Keratinocyte (primary cell): ENCODE measurements at regions not wholly inside any gene's neighbourhood (a gene's known extent, or its start where the extent isn't known, plus 50 kb on each side); places are given as distances from the start of the nearest gene placed in this dataset.

Source experiments
- DNase-seq: peaks from one replicate; pipeline ENCODE4 v3.0.0-alpha.2; 2011; ENCODE audit warnings: low read depth, missing footprints, low spot score
- FAIRE-seq: peaks from 2 replicates; lab custom pipeline; 2011; peaks lifted over from hg19 to GRCh38; lab: Jason Lieb, UNC
- H2AFZ ChIP-seq: 2 replicates; pipeline ENCODE4 v1.6.0; 2012; ENCODE audit warnings: low read length, control low read depth, inconsistent platforms; ENCODE audit not compliant: control insufficient read depth
- H3K27ac ChIP-seq: 2 replicates; pipeline ENCODE4 v1.5.1; 2011; ENCODE audit warnings: low read length; ENCODE audit not compliant: control insufficient read depth, insufficient read depth
- H3K27me3 ChIP-seq: 3 replicates; pipeline ENCODE4 v1.6.0; 2011; ENCODE audit warnings: low read length; ENCODE audit not compliant: control insufficient read depth, insufficient read depth; ENCODE audit errors: extremely low read depth
- H3K36me3 ChIP-seq, 2 experiments: 2 replicates in 1 of 2; 3 replicates in 1 of 2; pipeline ENCODE4 v1.5.1; 2011; ENCODE audit warnings: low read length in 2 of 2, mild to moderate bottlenecking in 1 of 2; ENCODE audit not compliant: control insufficient read depth in 2 of 2, insufficient read depth in 2 of 2; ENCODE audit errors: extremely low read depth in 1 of 2
- H3K4me1 ChIP-seq: 3 replicates; pipeline ENCODE4 v1.5.1; 2011; ENCODE audit warnings: low read length; ENCODE audit not compliant: control insufficient read depth, insufficient read depth; ENCODE audit errors: extremely low read depth
- H3K4me2 ChIP-seq: 3 replicates; pipeline ENCODE4 v1.6.0; 2011; ENCODE audit warnings: low read depth, low read length; ENCODE audit not compliant: control insufficient read depth, insufficient read depth; ENCODE audit errors: extremely low read depth
- H3K4me3 ChIP-seq, 3 experiments: fragments of 200-600 bp in 1 of 3; sonication (generic) in 1 of 3; 2 replicates in 2 of 3; 3 replicates in 1 of 3; pipeline ENCODE4 v1.5.1; 2011 to 2016; ENCODE audit warnings: low read length in 3 of 3, mild to moderate bottlenecking in 3 of 3, control low read depth in 2 of 3, inconsistent platforms in 1 of 3, low read depth in 1 of 3, mixed read lengths in 1 of 3, mixed run types in 1 of 3, moderate library complexity in 1 of 3; ENCODE audit not compliant: control insufficient read depth in 2 of 3, insufficient read depth in 2 of 3; ENCODE audit errors: extremely low read depth in 1 of 3
- H3K79me2 ChIP-seq: 2 replicates; pipeline ENCODE4 v1.6.0; 2012; ENCODE audit warnings: low read length; ENCODE audit not compliant: control insufficient read depth, insufficient read depth
- H3K9ac ChIP-seq: 3 replicates; pipeline ENCODE4 v1.6.0; 2011; ENCODE audit warnings: low read length; ENCODE audit not compliant: control insufficient read depth, insufficient read depth; ENCODE audit errors: extremely low read depth
- H3K9me1 ChIP-seq: 3 replicates; pipeline ENCODE4 v1.6.0; 2011; ENCODE audit warnings: low read length; ENCODE audit not compliant: control insufficient read depth, insufficient read depth; ENCODE audit errors: extremely low read depth
- H3K9me3 ChIP-seq: 2 replicates; pipeline ENCODE4 v1.5.1; 2012; ENCODE audit warnings: low read depth, low read length; ENCODE audit not compliant: control insufficient read depth
- H4K20me1 ChIP-seq: 3 replicates; pipeline ENCODE4 v1.6.0; 2011; ENCODE audit warnings: low read length; ENCODE audit not compliant: control insufficient read depth, insufficient read depth; ENCODE audit errors: extremely low read depth
- EZH2 ChIP-seq: IDR thresholded peaks from one replicate; pipeline ENCODE4 v1.6.1; 2012; ENCODE audit warnings: inconsistent platforms, mild to moderate bottlenecking, low read length, moderate library complexity
- dilution Hi-C: fragments of 300-500 bp; cut with MboI; formaldehyde crosslinking; loops from one replicate; pipeline ENCODE4 v1.7.0; 2020; ENCODE audit warnings: low sequenced_read_pairs; ENCODE audit not compliant: extremely low pct_ligation_motif_present
- TF ChIP-seq, protein P1 (sequence below), 3 experiments: IDR thresholded peaks in 1 of 3; conservative IDR thresholded peaks in 1 of 3; optimal IDR thresholded peaks in 1 of 3; 2 replicates in 2 of 3; 3 replicates in 1 of 3; pipeline versions ENCODE3 to v1.5.1; 2011; ENCODE audit warnings: low read length in 3 of 3, mild to moderate bottlenecking in 3 of 3, moderate library complexity in 2 of 3, control low read depth in 1 of 3, inconsistent platforms in 1 of 3; ENCODE audit not compliant: insufficient read depth in 2 of 3; ENCODE audit errors: extremely low read depth in 1 of 3

- H3K4me1 ChIP-seq = no peaks in the 10 kb centered on the region
- H3K36me3 ChIP-seq = no peaks in the 10 kb centered on the region
Observed at GRCh38 chr6:84979541-84979940, 215.1 kb upstream of the TBX18 start.

GRCh38 chr6:84977363-84977705 lies 212.9 kb upstream of the TBX18 start:
- no peak for FAIRE-seq
- Histone ChIP-seq H3K36me3 (no peaks in the 10 kb centered on the region), H3K9ac (no peak overlapping the region), H3K4me2 (no peak overlapping the region), H3K27ac (no peak overlapping the region), H3K4me3 (no peak overlapping the region), H3K4me1 (no peaks in the 10 kb centered on the region), H3K9me3 (no peaks in the 10 kb centered on the region), H4K20me1 (no peaks in the 10 kb centered on the region), H2AFZ (no peak overlapping the region), H3K9me1 (no peaks in the 10 kb centered on the region), H3K27me3 (no peaks in the 10 kb centered on the region), H3K79me2 (no peaks in the 10 kb centered on the region)
- dilution Hi-C loops = no loop called here
- DNase-seq = no peak
- TF ChIP-seq, protein P1, sequence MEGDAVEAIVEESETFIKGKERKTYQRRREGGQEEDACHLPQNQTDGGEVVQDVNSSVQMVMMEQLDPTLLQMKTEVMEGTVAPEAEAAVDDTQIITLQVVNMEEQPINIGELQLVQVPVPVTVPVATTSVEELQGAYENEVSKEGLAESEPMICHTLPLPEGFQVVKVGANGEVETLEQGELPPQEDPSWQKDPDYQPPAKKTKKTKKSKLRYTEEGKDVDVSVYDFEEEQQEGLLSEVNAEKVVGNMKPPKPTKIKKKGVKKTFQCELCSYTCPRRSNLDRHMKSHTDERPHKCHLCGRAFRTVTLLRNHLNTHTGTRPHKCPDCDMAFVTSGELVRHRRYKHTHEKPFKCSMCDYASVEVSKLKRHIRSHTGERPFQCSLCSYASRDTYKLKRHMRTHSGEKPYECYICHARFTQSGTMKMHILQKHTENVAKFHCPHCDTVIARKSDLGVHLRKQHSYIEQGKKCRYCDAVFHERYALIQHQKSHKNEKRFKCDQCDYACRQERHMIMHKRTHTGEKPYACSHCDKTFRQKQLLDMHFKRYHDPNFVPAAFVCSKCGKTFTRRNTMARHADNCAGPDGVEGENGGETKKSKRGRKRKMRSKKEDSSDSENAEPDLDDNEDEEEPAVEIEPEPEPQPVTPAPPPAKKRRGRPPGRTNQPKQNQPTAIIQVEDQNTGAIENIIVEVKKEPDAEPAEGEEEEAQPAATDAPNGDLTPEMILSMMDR (optimal IDR thresholded peaks at IDR 0.05 in 1 of 3, IDR thresholded peaks at IDR 0.05 in 1 of 3, conservative IDR thresholded peaks at IDR 0.05 in 1 of 3; ENCODE audit: extremely low read depth in 1 of 3, insufficient read depth in 2 of 3, low read length in 3 of 3) = no peak
- TF ChIP-seq EZH2 = no peak

More at GRCh38 chr6:84979541-84979940, 215.1 kb upstream of the TBX18 start:
- DNase-seq (no peak), FAIRE-seq (no peak)
- Histone ChIP-seq H3K27me3 (no peaks in the 10 kb centered on the region), H3K9ac (no peak overlapping the region), H4K20me1 (no peaks in the 10 kb centered on the region), H3K9me3 (no peaks in the 10 kb centered on the region), H3K9me1 (no peaks in the 10 kb centered on the region), H2AFZ (no peak overlapping the region), H3K4me2 (no peak overlapping the region), H3K27ac (no peak overlapping the region), H3K79me2 (no peaks in the 10 kb centered on the region), H3K4me3 (no peak overlapping the region)
- dilution Hi-C loops = no loop called here
- TF ChIP-seq, protein P1 (optimal IDR thresholded peaks at IDR 0.05 in 1 of 3, IDR thresholded peaks at IDR 0.05 in 1 of 3, conservative IDR thresholded peaks at IDR 0.05 in 1 of 3; ENCODE audit: extremely low read depth in 1 of 3, insufficient read depth in 2 of 3, low read length in 3 of 3) = no peak
- TF ChIP-seq EZH2 = no peak
